ENCODE measurements at regions not wholly inside any gene's neighbourhood (a gene's known extent, or its start where the extent isn't known, plus 50 kb on each side); places are given as distances from the start of the nearest gene placed in this dataset.

- TF ChIP-seq ZNF398 (tag by site-specific recombination; IDR thresholded peaks at IDR 0.05) (no peak), EGR2 (tag by site-specific recombination; IDR thresholded peaks at IDR 0.05; ENCODE audit: low read depth) (no peak), ZNF341 (tag by site-specific recombination; IDR thresholded peaks at IDR 0.05; ENCODE audit: low read depth) (0 out of 2 replicates have a peak, but pooled peaks have one; percentile 61), ZNF335 (tag by site-specific recombination; conservative IDR thresholded peaks at IDR 0.05) (no peak), ZNF600 (tag by site-specific recombination; IDR thresholded peaks at IDR 0.05) (0 out of 2 replicates have a peak, but pooled peaks have one; percentile 23), ZNF404 (tag by site-specific recombination; IDR thresholded peaks at IDR 0.05) (no peak), YY1 (tag by site-specific recombination; IDR thresholded peaks at IDR 0.05) (no peak)
- no peak overlapping the region for H3K4me3 ChIP-seq (ENCODE audit: low read depth, low read length)
- no peaks in the 10 kb centered on the region for H3K9me3 ChIP-seq (ENCODE audit: control insufficient read depth, insufficient read depth, low read depth, low read length)
- no peaks in the 10 kb centered on the region for H3K36me3 ChIP-seq (ENCODE audit: control insufficient read depth in 2 of 2, insufficient read depth in 1 of 2, low read length in 2 of 2)
- ChIA-PET POLR2A (no interaction called here), CTCF (interaction anchor here (0.6 kb wide), 1 partner anchor 70 kb away, joined by 3 read pairs; no protein-coding TSS in a partner anchor)
- H3K4me1 ChIP-seq (ENCODE audit: control insufficient read depth, insufficient read depth, low read length), result no peaks in the 10 kb centered on the region
- no peak overlapping the region for H3K27ac ChIP-seq (ENCODE audit: extremely low read depth, low read depth, low read length)
These were observed 82.0 kb downstream of the FOXL3 start for GRCh38 chr7:371779-372545.

GRCh38 chr7:372546-372931, 82.6 kb downstream of the FOXL3 start:
- TF ChIP-seq ZNF133 (tag by site-specific recombination; IDR thresholded peaks at IDR 0.05), result no peak
- TF ChIP-seq ZNF214 (tag by site-specific recombination; IDR thresholded peaks at IDR 0.05; ENCODE audit: borderline replicate concordance), result no peak
- TF ChIP-seq ZNF501 (tag by site-specific recombination; IDR thresholded peaks at IDR 0.05), result no peak
- TF ChIP-seq MZF1 (tag by site-specific recombination; IDR thresholded peaks at IDR 0.05; ENCODE audit: borderline replicate concordance), result no peak
- TF ChIP-seq ZNF211 (tag by site-specific recombination; IDR thresholded peaks at IDR 0.05; ENCODE audit: low read depth), result no peak
- TF ChIP-seq, protein P1, sequence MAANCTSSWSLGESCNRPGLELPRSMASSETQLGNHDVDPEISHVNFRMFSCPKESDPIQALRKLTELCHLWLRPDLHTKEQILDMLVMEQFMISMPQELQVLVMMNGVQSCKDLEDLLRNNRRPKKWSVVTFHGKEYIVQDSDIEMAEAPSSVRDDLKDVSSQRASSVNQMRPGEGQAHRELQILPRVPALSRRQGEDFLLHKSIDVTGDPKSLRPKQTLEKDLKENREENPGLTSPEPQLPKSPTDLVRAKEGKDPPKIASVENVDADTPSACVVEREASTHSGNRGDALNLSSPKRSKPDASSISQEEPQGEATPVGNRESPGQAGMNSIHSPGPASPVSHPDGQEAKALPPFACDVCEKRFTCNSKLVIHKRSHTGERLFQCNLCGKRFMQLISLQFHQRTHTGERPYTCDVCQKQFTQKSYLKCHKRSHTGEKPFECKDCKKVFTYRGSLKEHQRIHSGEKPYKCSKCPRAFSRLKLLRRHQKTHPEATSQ (tag by site-specific recombination; IDR thresholded peaks at IDR 0.05), result no peak
- no peak for TF ChIP-seq ZNF394 (tag by site-specific recombination; IDR thresholded peaks at IDR 0.05; ENCODE audit: borderline replicate concordance)
- TF ChIP-seq, protein P2, sequence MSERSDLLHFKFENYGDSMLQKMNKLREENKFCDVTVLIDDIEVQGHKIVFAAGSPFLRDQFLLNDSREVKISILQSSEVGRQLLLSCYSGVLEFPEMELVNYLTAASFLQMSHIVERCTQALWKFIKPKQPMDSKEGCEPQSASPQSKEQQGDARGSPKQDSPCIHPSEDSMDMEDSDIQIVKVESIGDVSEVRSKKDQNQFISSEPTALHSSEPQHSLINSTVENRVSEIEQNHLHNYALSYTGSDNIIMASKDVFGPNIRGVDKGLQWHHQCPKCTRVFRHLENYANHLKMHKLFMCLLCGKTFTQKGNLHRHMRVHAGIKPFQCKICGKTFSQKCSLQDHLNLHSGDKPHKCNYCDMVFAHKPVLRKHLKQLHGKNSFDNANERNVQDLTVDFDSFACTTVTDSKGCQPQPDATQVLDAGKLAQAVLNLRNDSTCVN (tag by site-specific recombination; optimal IDR thresholded peaks at IDR 0.05), result no peak
- no peak for TF ChIP-seq ZXDB (tag by site-specific recombination; IDR thresholded peaks at IDR 0.05)
- Histone ChIP-seq H3K4me1 (ENCODE audit: control insufficient read depth, insufficient read depth, low read length) (no peaks in the 10 kb centered on the region), H3K9me3 (ENCODE audit: control insufficient read depth, insufficient read depth, low read depth, low read length) (no peaks in the 10 kb centered on the region), H3K36me3 (ENCODE audit: control insufficient read depth in 2 of 2, insufficient read depth in 1 of 2, low read length in 2 of 2) (no peaks in the 10 kb centered on the region), H3K4me3 (ENCODE audit: low read depth, low read length) (no peak overlapping the region), H3K27ac (ENCODE audit: extremely low read depth, low read depth, low read length) (no peak overlapping the region)
- ChIA-PET POLR2A (no interaction called here), CTCF (no interaction called here)

Data from HEK293 (cell line).